ENCODE measurements at regions not wholly inside any gene's neighbourhood (a gene's known extent, or its start where the extent isn't known, plus 50 kb on each side); places are given as distances from the start of the nearest gene placed in this dataset.
"Not testable (repeated sequence)": the region's sequence is repeated elsewhere in the genome, so short reads cannot be mapped to it uniquely, and the experiment has no call there.

GRCh38 chr21:8194042-8194441 is 2327.3 kb upstream of the TPTE start:
- not testable (repeated sequence) for DNase-seq (ENCODE audit: low spot score)

- not testable (repeated sequence) for DNase-seq (ENCODE audit: low spot score)
These were observed 2323.9 kb upstream of the TPTE start for GRCh38 chr21:8197377-8198027.

GRCh38 chr21:8205094-8205891 is 2316.1 kb upstream of the TPTE start:
- DNase-seq (ENCODE audit: low spot score), result not testable (repeated sequence)

GRCh38 chr21:8205892-8206188 is 2315.5 kb upstream of the TPTE start:
- DNase-seq (ENCODE audit: low spot score), result not testable (repeated sequence)

GRCh38 chr21:8212986-8213550 is 2308.3 kb upstream of the TPTE start:
- DNase-seq (ENCODE audit: low spot score), result not testable (repeated sequence)

- not testable (repeated sequence) for DNase-seq (ENCODE audit: low spot score)
These were observed 2306.8 kb upstream of the TPTE start for GRCh38 chr21:8214539-8214938.

- not testable (repeated sequence) for DNase-seq (ENCODE audit: low spot score)
These were observed 2291.8 kb upstream of the TPTE start for GRCh38 chr21:8229366-8230150.

- DNase-seq (ENCODE audit: low spot score), result not testable (repeated sequence)
These were observed 2290.1 kb upstream of the TPTE start for GRCh38 chr21:8231252-8231651.

GRCh38 chr21:8233000-8233399 is 2288.4 kb upstream of the TPTE start:
- DNase-seq (ENCODE audit: low spot score), result not testable (repeated sequence)

- not testable (repeated sequence) for DNase-seq (ENCODE audit: low spot score)
These were observed 2287.3 kb upstream of the TPTE start for GRCh38 chr21:8234059-8234458.

- not testable (repeated sequence) for DNase-seq (ENCODE audit: low spot score)
These were observed 2276.4 kb upstream of the TPTE start for GRCh38 chr21:8244723-8245641.

- DNase-seq (ENCODE audit: low spot score), result not testable (repeated sequence)
These were observed 2275.6 kb upstream of the TPTE start for GRCh38 chr21:8245642-8246402.

- not testable (repeated sequence) for DNase-seq (ENCODE audit: low spot score)
These were observed 2269.7 kb upstream of the TPTE start for GRCh38 chr21:8251701-8252100.

- DNase-seq (ENCODE audit: low spot score), result not testable (repeated sequence)
These were observed 2266.3 kb upstream of the TPTE start for GRCh38 chr21:8255094-8255493.

- DNase-seq (ENCODE audit: low spot score), result peak; percentile 24
These were observed 2264.1 kb upstream of the TPTE start for GRCh38 chr21:8257083-8257799.

- DNase-seq (ENCODE audit: low spot score), result not testable (repeated sequence)
These were observed 2261.2 kb upstream of the TPTE start for GRCh38 chr21:8260065-8260627.
